ENCODE measurements at regions not wholly inside any gene's neighbourhood (a gene's known extent, or its start where the extent isn't known, plus 50 kb on each side); places are given as distances from the start of the nearest gene placed in this dataset.

DNA sequence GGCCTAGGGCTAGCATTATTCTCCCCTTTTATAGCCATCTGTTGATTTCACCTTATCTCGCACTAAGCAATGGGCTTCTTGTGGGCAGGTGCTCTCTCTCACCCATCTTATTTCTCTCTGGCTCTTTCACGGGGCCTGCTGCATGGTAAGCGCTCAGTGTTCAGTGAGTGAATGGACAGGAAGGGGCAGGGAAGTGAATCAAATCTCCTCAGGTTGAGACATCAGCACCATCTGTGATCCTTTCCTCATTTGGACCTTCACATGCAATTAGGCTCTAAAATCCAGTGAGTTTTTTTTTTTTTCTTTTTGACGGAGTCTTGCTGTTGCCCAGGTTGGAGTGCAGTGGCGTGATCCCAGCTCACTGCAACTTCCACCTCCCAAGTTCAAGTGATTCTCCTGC lies 76.5 kb upstream of the EZR start:
- TF ChIP-seq, protein P1, sequence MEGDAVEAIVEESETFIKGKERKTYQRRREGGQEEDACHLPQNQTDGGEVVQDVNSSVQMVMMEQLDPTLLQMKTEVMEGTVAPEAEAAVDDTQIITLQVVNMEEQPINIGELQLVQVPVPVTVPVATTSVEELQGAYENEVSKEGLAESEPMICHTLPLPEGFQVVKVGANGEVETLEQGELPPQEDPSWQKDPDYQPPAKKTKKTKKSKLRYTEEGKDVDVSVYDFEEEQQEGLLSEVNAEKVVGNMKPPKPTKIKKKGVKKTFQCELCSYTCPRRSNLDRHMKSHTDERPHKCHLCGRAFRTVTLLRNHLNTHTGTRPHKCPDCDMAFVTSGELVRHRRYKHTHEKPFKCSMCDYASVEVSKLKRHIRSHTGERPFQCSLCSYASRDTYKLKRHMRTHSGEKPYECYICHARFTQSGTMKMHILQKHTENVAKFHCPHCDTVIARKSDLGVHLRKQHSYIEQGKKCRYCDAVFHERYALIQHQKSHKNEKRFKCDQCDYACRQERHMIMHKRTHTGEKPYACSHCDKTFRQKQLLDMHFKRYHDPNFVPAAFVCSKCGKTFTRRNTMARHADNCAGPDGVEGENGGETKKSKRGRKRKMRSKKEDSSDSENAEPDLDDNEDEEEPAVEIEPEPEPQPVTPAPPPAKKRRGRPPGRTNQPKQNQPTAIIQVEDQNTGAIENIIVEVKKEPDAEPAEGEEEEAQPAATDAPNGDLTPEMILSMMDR (optimal IDR thresholded peaks at IDR 0.05 in 1 of 3, IDR thresholded peaks at IDR 0.05 in 1 of 3, conservative IDR thresholded peaks at IDR 0.05 in 1 of 3; ENCODE audit: extremely low read depth in 1 of 3, insufficient read depth in 2 of 3, low read length in 3 of 3), result no peak
- TF ChIP-seq EZH2 (IDR thresholded peaks at IDR 0.05; ENCODE audit: low read length), result no peak
